ENCODE measurements at regions not wholly inside any gene's neighbourhood (a gene's known extent, or its start where the extent isn't known, plus 50 kb on each side); places are given as distances from the start of the nearest gene placed in this dataset.
A peak's percentile ranks its signal among the peaks of the same experiment; 100 is the strongest.
"Not testable (repeated sequence)": the region's sequence is repeated elsewhere in the genome, so short reads cannot be mapped to it uniquely, and the experiment has no call there.

DNA sequence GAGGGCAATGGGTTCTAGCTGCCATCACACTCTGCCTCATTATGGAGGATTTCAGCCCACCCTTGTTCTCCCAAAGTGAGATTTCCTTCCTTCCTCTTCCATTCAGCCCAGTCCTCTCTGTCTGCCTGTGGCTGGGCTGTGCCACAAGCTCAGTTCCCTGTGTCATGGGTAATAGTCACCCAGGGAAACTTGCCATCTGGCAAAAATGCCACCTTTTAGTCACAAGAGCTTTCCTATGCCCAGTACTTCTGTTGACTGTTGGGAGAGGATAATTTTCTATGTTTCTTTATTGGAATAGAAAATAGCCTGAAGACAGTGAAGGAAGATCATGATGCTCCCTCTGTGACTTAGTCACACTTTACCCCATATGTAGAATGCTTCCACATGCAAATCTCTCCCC, 71.4 kb downstream of the TLR4 start:
- DNase-seq = peak in 6 of 14 donors; percentile 11 to 44 (median 24)

GRCh38 chr9:117777823-117778222, 73.6 kb downstream of the TLR4 start:
- peak in 2 of 14 donors; percentile 11 to 40 for DNase-seq

GRCh38 chr9:117779760-117780159, 75.6 kb downstream of the TLR4 start:
- no peak for DNase-seq

GRCh38 chr9:117782931-117783788, 79.0 kb downstream of the TLR4 start:
- peak in 12 of 14 donors; percentile 33 to 80 (median 68) for DNase-seq

DNA sequence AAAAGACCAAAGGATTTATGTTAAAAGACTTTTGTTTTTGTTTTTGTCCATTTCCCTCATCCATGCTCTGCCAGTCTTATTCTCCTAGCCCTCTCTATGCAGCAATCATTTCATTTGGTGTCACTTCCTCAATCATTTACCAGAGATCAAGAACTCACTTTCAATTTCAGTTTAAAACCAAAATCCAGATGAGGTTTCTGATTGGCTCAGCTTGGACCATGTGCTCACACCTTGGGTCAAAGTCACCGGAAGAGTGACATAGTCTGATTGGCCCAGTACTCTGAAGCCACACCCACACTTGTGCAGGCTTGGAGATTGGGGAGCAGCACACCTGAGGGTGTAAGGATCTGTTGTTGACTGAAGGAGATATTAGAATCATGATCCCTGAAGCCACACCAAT, 79.6 kb downstream of the TLR4 start:
- DNase-seq = no peak

DNA sequence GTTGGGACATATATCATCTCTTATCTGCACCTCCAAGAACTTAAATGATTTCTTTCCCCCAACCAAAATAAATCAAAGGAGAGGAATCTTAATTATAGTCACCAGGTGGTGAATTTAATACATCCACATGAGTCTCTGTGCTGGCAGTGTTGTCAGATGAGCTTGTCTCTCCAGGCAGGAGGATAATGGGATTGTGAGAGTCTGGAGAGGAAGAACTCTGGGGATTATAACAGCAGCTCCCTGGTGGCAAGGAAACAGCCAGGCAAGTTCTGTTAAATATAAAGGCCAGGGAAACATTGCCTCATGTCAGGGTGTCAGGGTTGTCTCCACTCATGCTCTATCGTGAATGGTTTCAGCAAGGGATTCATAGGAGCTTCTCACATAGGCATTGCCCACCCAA, 80.8 kb downstream of the TLR4 start:
- no peak for DNase-seq

DNA sequence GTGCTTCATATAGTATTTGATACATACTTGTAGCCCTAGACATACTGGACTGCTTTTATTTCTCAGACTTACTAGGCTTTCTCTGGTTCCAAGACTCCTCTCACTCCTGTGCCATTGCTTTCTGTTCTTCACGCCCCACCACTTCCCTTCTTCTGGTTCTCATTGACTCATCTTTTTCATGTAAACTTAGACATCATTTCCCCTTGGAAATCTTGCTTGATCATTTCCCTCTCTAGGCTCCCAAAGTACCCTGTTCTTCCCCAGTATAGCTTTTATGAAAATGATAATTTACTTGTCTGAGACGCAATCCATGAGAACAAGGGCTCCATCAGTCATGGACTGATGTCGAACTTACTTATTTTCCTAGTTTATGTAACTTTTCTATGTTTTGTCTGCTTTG, 83.5 kb downstream of the TLR4 start:
- no peak for DNase-seq

DNA sequence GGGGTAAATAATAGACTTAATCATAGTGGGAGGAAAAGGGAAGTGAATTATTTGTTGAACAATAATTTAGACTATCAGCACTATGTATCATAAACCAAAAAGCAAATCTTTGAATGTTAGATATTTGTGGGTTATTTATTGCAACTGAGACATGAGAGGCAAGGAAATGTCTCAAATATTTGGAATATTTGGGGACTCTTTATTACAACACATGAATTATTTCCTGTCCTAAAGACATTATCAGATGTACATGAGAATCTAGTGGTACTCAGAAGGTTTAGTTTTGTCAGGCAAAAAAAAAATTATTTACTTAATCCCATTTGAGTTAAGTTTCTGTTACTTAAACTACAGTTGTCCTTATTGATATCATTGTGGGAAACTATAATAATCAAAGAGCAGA, 91.1 kb downstream of the TLR4 start:
- no peak for DNase-seq

DNA sequence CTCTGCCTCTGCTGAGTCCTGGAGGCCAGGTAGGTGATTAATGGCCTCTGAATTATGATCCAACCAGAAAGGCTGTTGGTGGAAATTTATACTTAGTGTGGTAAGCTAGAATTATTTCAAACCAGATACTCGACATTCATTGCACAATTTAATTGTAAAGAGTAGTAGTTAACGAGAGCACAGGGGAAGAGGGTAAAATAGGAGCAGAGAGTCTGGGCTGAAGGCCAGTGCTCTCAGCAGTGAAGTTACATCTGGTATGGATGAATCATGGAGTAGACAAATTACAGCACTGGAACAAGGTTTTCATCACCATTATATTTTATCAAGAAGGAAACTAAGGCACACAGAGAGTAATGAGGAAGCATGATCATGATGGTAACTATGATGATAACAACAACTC, 92.5 kb downstream of the TLR4 start:
- no peak for DNase-seq

GRCh38 chr9:117800389-117800788, 96.2 kb downstream of the TLR4 start:
- no peak for DNase-seq

DNA sequence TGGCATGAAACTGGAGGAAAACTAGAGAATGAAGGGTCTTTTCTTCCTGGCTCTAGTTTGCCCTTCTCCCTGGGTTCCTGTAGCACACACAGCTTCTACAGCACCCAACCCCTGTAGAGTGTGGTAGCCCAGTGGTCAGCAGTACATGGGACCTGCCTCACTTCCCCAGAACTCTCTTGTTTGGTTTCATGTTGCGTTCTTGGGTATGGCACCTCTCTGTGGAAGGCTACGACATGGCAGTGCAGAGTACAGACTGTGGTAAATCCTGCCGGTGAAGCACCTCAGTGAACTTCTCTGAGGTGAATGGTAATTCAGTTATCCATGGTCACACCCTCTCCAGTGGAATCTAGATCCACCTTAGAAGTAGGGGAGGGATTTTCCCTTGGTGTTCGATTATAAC, 105.5 kb downstream of the TLR4 start:
- no peak for DNase-seq

DNA sequence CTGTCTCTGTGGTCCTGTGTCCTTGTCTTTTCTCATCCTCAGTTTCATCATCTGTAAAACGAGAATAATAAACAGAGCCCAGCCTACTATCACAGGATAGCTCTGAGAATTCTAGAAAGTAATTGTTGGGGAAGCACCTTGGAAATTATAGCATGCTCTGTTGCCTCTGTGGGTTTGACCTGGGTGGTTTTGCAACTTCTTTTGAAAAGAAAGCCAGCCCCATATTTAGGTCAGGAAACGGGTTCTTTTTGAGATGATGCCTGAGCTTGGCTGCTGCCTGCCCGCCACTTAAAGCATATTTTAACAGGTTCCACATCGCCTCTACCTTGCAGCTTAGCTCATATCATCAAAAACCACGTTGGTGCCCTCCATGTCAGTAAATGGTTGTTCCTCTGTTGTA, 111.1 kb downstream of the TLR4 start:
- no peak for DNase-seq

- no peak for DNase-seq
These were observed 111.7 kb downstream of the TLR4 start for GRCh38 chr9:117815948-117816347.

DNA sequence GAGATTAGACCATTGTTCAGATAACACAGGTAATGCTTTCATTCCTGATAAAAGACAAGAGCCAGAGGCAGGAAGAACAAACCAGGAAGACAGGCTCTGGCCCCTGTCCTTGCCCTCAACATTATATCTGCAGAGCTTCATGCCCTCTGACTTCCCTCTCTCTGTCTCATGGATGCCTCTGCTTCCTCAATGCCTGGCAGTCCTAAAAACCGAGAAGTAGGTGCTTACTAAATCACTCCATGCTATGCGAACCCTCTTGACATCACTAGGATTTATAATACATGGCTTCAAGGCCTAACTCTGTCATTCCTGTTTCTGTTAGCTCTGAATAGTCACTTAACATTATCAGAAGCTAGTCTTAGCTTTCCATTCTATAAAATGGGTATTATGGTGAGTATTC, 117.8 kb downstream of the TLR4 start:
- DNase-seq = no peak

- no peak for DNase-seq
These were observed 119.4 kb downstream of the TLR4 start for GRCh38 chr9:117823576-117823975.

GRCh38 chr9:117825609-117826347, 121.6 kb downstream of the TLR4 start:
- DNase-seq = peak in 2 of 14 donors; percentile 1 to 3

DNA sequence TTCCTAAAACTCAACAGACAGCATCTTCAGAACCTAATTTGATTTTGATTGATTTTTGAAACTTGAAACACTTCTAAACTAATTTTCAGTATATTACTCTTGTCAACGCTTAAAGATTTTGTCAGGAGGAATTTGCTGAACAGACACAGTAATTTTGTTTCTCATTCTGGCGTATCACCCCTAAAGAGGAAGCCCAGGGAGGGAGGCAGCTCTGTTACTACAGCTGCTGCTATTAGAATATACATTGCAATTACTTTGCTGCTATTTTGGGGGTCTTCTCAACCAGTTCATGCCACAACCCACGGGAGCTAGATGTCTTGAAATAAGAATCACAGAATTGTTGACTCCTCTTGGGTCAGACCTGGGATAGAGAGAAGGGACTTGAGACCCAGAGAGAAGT, 122.6 kb downstream of the TLR4 start:
- DNase-seq = no peak

DNA sequence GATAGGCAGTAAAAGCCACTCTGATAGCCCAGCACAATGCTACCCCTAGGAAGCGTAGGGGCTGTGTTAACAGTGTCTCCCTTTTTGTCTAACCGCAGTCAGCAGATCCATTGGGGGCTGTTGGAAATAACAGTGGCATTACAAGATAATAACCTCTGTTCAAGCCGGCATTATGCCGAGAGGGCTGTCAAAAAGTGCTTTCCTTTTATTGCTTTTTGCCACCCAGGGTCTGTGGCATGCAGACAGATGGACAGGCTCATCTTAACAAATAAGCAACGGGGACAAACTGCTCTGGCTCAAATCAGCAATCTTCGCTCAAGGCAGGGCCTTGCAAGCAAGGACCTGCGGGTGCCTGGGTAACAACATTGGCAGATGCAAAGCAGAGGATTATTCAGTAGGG, 123.3 kb downstream of the TLR4 start:
- peak in 1 of 14 donors; percentile 2 for DNase-seq

DNA sequence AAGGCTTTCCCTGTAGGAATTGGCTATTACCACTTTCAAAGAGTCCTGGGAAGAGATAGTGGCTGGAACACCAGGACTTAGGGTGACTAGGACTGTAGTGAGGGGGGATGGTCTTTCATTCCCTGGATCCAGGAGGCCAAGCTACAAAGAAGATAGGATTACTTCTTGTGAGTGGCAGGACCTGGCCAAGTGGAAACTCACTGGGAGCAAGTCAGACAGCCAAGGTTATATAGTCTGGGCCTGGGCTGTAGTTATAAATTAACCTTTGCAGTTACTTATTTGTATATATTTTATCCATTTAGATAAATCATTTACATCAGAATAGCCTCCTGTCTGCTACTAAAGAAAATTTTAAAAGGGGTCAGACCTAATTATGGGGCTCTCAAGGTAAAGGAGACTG, 124.3 kb downstream of the TLR4 start:
- DNase-seq = no peak

GRCh38 chr9:117835798-117836197, 131.6 kb downstream of the TLR4 start:
- DNase-seq = no peak

DNA sequence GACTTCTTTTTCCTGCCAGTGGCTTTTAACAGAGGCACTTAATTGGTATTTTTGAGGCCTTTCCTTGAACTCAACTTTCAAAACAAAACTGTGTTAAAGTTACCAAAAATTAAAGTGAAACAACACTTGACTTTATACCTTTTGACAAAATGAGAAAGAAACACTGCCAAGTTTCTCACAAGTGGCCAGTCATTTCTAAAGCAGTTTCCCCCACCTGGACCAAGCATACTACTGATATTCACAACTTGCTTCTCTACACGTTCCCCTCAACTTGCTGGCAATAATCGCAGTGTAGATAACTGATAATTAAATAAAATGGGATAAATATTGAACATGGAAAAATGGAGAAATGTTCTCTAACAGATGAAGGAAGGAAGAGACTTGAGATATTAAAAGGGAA, 135.7 kb downstream of the TLR4 start:
- DNase-seq = no peak

- DNase-seq = not testable (repeated sequence)
These were observed 147.7 kb downstream of the TLR4 start for GRCh38 chr9:117851836-117852461.

GRCh38 chr9:117858561-117858960, 154.4 kb downstream of the TLR4 start:
- DNase-seq = no peak
